Hepatocyte (in vitro differentiated cells): ENCODE measurements at regions not wholly inside any gene's neighbourhood (a gene's known extent, or its start where the extent isn't known, plus 50 kb on each side); places are given as distances from the start of the nearest gene placed in this dataset.

Source experiments
- EZH2 ChIP-seq: fragments of 200-600 bp; sonication (generic); IDR thresholded peaks from 2 replicates; pipeline ENCODE4 v1.6.1; 2016; ENCODE audit warnings: antibody characterized with exemption, mild to moderate bottlenecking, borderline replicate concordance
- TF ChIP-seq, protein P1 (sequence below): fragments of 200-600 bp; sonication (generic); IDR thresholded peaks from 2 replicates; pipeline ENCODE4 v1.5.1; 2016; ENCODE audit warnings: antibody characterized with exemption, mild to moderate bottlenecking; ENCODE audit not compliant: poor library complexity

GRCh38 chr9:34796924-34797323 lies 87.0 kb upstream of the CCL21 start:
- TF ChIP-seq, protein P1, sequence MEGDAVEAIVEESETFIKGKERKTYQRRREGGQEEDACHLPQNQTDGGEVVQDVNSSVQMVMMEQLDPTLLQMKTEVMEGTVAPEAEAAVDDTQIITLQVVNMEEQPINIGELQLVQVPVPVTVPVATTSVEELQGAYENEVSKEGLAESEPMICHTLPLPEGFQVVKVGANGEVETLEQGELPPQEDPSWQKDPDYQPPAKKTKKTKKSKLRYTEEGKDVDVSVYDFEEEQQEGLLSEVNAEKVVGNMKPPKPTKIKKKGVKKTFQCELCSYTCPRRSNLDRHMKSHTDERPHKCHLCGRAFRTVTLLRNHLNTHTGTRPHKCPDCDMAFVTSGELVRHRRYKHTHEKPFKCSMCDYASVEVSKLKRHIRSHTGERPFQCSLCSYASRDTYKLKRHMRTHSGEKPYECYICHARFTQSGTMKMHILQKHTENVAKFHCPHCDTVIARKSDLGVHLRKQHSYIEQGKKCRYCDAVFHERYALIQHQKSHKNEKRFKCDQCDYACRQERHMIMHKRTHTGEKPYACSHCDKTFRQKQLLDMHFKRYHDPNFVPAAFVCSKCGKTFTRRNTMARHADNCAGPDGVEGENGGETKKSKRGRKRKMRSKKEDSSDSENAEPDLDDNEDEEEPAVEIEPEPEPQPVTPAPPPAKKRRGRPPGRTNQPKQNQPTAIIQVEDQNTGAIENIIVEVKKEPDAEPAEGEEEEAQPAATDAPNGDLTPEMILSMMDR: no peak
- TF ChIP-seq EZH2: no peak
